Neural crest cell (in vitro differentiated cells): ENCODE measurements at regions not wholly inside any gene's neighbourhood (a gene's known extent, or its start where the extent isn't known, plus 50 kb on each side); places are given as distances from the start of the nearest gene placed in this dataset.

Experiments
- DNase-seq: peaks from one replicate; pipeline ENCODE4 v3.0.0; 2021; ENCODE audit warnings: low read depth, mixed read lengths, low spot score
- H3K27ac Mint-ChIP-seq: one replicate; pipeline ENCODE4 v1.8.0; 2021; ENCODE audit warnings: mild to moderate bottlenecking, mixed read lengths; ENCODE audit not compliant: unreplicated experiment
- H3K27me3 Mint-ChIP-seq: 2 replicates; pipeline ENCODE4 v1.8.0; 2021; ENCODE audit warnings: low read depth, mild to moderate bottlenecking, mixed read lengths
- H3K36me3 Mint-ChIP-seq: 2 replicates; pipeline ENCODE4 v1.8.0; 2021; ENCODE audit warnings: low read depth, mild to moderate bottlenecking, mixed read lengths
- H3K4me1 Mint-ChIP-seq: 2 replicates; pipeline ENCODE4 v1.8.0; 2021; ENCODE audit warnings: mixed read lengths
- H3K4me3 Mint-ChIP-seq: one replicate; pipeline ENCODE4 v1.8.0; 2021; ENCODE audit warnings: mild to moderate bottlenecking, mixed read lengths
- H3K9me3 Mint-ChIP-seq: 2 replicates; pipeline ENCODE4 v1.8.0; 2021; ENCODE audit warnings: mixed read lengths
- TF ChIP-seq, protein P1 (sequence below): fragments of 200-600 bp; sonication (generic); conservative IDR thresholded peaks from 2 replicates; pipeline ENCODE4 v1.5.0; 2021; ENCODE audit warnings: antibody characterized with exemption, mild to moderate bottlenecking

GRCh38 chr5:38745836-38746732 is 99.7 kb upstream of the OSMR start:
- TF ChIP-seq, protein P1, sequence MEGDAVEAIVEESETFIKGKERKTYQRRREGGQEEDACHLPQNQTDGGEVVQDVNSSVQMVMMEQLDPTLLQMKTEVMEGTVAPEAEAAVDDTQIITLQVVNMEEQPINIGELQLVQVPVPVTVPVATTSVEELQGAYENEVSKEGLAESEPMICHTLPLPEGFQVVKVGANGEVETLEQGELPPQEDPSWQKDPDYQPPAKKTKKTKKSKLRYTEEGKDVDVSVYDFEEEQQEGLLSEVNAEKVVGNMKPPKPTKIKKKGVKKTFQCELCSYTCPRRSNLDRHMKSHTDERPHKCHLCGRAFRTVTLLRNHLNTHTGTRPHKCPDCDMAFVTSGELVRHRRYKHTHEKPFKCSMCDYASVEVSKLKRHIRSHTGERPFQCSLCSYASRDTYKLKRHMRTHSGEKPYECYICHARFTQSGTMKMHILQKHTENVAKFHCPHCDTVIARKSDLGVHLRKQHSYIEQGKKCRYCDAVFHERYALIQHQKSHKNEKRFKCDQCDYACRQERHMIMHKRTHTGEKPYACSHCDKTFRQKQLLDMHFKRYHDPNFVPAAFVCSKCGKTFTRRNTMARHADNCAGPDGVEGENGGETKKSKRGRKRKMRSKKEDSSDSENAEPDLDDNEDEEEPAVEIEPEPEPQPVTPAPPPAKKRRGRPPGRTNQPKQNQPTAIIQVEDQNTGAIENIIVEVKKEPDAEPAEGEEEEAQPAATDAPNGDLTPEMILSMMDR = no peak
- Mint-ChIP-seq H3K4me1 (no peaks in the 10 kb centered on the region), H3K4me3 (no peak overlapping the region), H3K9me3 (peaks cover 12% of the 10 kb centered on the region), H3K36me3 (peaks cover 6% of the 10 kb centered on the region), H3K27me3 (no peaks in the 10 kb centered on the region), H3K27ac (no peak overlapping the region)
- no peak for DNase-seq

- TF ChIP-seq, protein P1 = no peak
- Mint-ChIP-seq H3K27ac (no peak overlapping the region), H3K9me3 (no peaks in the 10 kb centered on the region), H3K4me1 (no peaks in the 10 kb centered on the region), H3K4me3 (no peak overlapping the region), H3K36me3 (no peaks in the 10 kb centered on the region), H3K27me3 (no peaks in the 10 kb centered on the region)
- DNase-seq = no peak
These were observed 96.0 kb upstream of the OSMR start for GRCh38 chr5:38749861-38750260.

DNA sequence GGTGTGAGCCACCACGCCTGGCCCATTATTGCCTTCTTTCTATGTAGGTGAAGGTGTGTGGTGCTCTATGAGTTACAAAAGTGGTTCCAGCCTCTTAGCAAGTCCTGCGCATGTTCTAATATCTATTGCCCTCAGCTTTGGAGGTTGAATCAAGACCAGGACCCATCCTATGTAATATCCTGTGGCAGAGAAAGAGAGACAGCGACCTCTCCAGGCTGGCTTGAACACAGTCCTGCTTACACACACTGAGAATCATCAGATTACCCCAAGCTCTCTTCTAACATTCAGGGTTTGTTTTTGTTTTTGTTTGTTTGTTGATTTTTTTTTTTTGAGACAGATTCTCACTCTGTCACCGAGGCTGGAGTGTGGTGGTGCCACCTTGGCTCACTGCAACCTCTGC is 94.7 kb upstream of the OSMR start:
- Mint-ChIP-seq H3K36me3 (no peaks in the 10 kb centered on the region), H3K27ac (no peak overlapping the region), H3K4me3 (no peak overlapping the region), H3K27me3 (no peaks in the 10 kb centered on the region), H3K9me3 (no peaks in the 10 kb centered on the region), H3K4me1 (no peaks in the 10 kb centered on the region)
- no peak for DNase-seq
- TF ChIP-seq, protein P1 = no peak

GRCh38 chr5:38752012-38752536 is 93.7 kb upstream of the OSMR start:
- no peak for DNase-seq
- H3K27ac Mint-ChIP-seq = no peak overlapping the region
- H3K4me3 Mint-ChIP-seq = no peak overlapping the region
- no peaks in the 10 kb centered on the region for H3K27me3 Mint-ChIP-seq
- H3K4me1 Mint-ChIP-seq = no peaks in the 10 kb centered on the region
- H3K9me3 Mint-ChIP-seq = no peaks in the 10 kb centered on the region
- TF ChIP-seq, protein P1 = no peak
- H3K36me3 Mint-ChIP-seq = no peaks in the 10 kb centered on the region

GRCh38 chr5:38752622-38753021 is 93.2 kb upstream of the OSMR start:
- Mint-ChIP-seq H3K4me1 (no peaks in the 10 kb centered on the region), H3K27ac (no peak overlapping the region), H3K27me3 (no peaks in the 10 kb centered on the region), H3K4me3 (no peak overlapping the region), H3K36me3 (no peaks in the 10 kb centered on the region), H3K9me3 (no peaks in the 10 kb centered on the region)
- TF ChIP-seq, protein P1 = no peak
- DNase-seq = no peak
